HepG2 (cell line): ENCODE measurements at regions not wholly inside any gene's neighbourhood (a gene's known extent, or its start where the extent isn't known, plus 50 kb on each side); places are given as distances from the start of the nearest gene placed in this dataset.
A peak's percentile ranks its signal among the peaks of the same experiment; 100 is the strongest.

Experiments used
- ATAC-seq: fragments of 200-7000 bp; cut with Tn5 transposase; 3 replicates; pipeline ENCODE4 v1.9.1; 2020; ENCODE audit warnings: mild to moderate bottlenecking, moderate library complexity
- BruUV-seq: library from RNA; stranded (reverse); fragments of 400-500 nt; replicated peaks from 2 replicates; lab custom pipeline; 2021; lab: Mats Ljungman, UMichigan
- CTCF ChIA-PET: fragments of 300-600 bp; formaldehyde crosslinking; extraction: SDS; loops from one replicate; lab custom pipeline; 2021; ENCODE audit warnings: low total read pairs, inconsistent platforms, low intra/inter-chr PET ratio; lab: Yijun Ruan, JAX
- POLR2A ChIA-PET: fragments of 350-600 bp; sonication (Branson Sonifier 250); formaldehyde crosslinking; loops from one replicate; lab custom pipeline; 2020; ENCODE audit warnings: antibody characterized with exemption, inconsistent platforms; lab: Yijun Ruan, JAX
- DNase-seq: peaks from one replicate; pipeline ENCODE4 v3.0.0-alpha.2; 2015; ENCODE audit warnings: low spot score
- FAIRE-seq: peaks from 3 replicates; lab custom pipeline; 2011; peaks lifted over from hg19 to GRCh38; lab: Jason Lieb, UNC
- H2AFZ ChIP-seq: one replicate; pipeline ENCODE4 v1.6.1; 2011; ENCODE audit warnings: low read length, inconsistent platforms
- H3K27ac ChIP-seq: fragments of 300-600 bp; 3 replicates; pipeline ENCODE4 v1.8.0; 2011; ENCODE audit warnings: mixed run types, mild to moderate bottlenecking, mixed read lengths, low read length, inconsistent platforms; ENCODE audit not compliant: insufficient read depth; ENCODE audit errors: extremely low read length
- H3K27me3 ChIP-seq, 2 experiments: fragments of 200-600 bp in 1 of 2; 2 replicates in 1 of 2; 3 replicates in 1 of 2; pipeline versions ENCODE4 v1.6.0 to v1.8.0; 2011; ENCODE audit warnings: low read length in 2 of 2, mild to moderate bottlenecking in 2 of 2, moderate library complexity in 2 of 2, inconsistent platforms in 1 of 2; ENCODE audit not compliant: insufficient read depth in 2 of 2, control insufficient read depth in 1 of 2
- H3K36me3 ChIP-seq, 2 experiments: fragments of 200-600 bp in 1 of 2; replicated peaks in 1 of 2; 2 replicates in 1 of 2; 3 replicates in 1 of 2; pipeline versions ENCODE4 v1.5.1 to v1.8.0; 2011; ENCODE audit warnings: low read length in 2 of 2, inconsistent platforms in 1 of 2; ENCODE audit not compliant: insufficient read depth in 2 of 2, control insufficient read depth in 1 of 2
- H3K4me1 ChIP-seq: 2 replicates; pipeline ENCODE4 v1.5.1; 2012; ENCODE audit warnings: low read length, inconsistent platforms; ENCODE audit not compliant: insufficient read depth
- H3K4me2 ChIP-seq: 2 replicates; pipeline ENCODE4 v1.6.0; 2011; ENCODE audit warnings: low read depth, low read length, inconsistent platforms
- H3K4me3 ChIP-seq, 3 experiments: fragments of 200-600 bp in 1 of 3; sonication (generic), shearing (Covaris generic) in 1 of 3; replicated peaks in 1 of 3; 2 replicates each; pipeline ENCODE4 v1.5.1; 2011 to 2016; ENCODE audit warnings: low read length in 3 of 3, inconsistent platforms in 2 of 3, low read depth in 2 of 3, mild to moderate bottlenecking in 2 of 3, control low read depth in 1 of 3, mixed read lengths in 1 of 3; ENCODE audit not compliant: insufficient read depth in 1 of 3
- H3K79me2 ChIP-seq: one replicate; pipeline ENCODE4 v1.6.1; 2011; ENCODE audit warnings: low read length, inconsistent platforms; ENCODE audit not compliant: insufficient read depth
- H3K9ac ChIP-seq: 2 replicates; pipeline ENCODE4 v1.6.0; 2011; ENCODE audit warnings: mild to moderate bottlenecking, low read depth, low read length, inconsistent platforms; ENCODE audit not compliant: insufficient read depth
- H3K9me3 ChIP-seq: 2 replicates; pipeline ENCODE4 v1.5.1; 2012; ENCODE audit warnings: mild to moderate bottlenecking, low read length
- H4K20me1 ChIP-seq: 2 replicates; pipeline ENCODE4 v1.6.0; 2011; ENCODE audit warnings: inconsistent platforms, mild to moderate bottlenecking, low read length, moderate library complexity; ENCODE audit not compliant: insufficient read depth
- FIP1L1 ChIP-seq: fragments of 200-400 bp; formaldehyde crosslinking; IDR thresholded peaks from 2 replicates; pipeline ENCODE4 v1.6.1; 2018; ENCODE audit warnings: low read depth, mild to moderate bottlenecking, low read length, moderate library complexity, borderline replicate concordance; ENCODE audit not compliant: insufficient read depth
- NR2F1 ChIP-seq, 2 experiments: fragments of 450-650 bp in 1 of 2; formaldehyde crosslinking in 1 of 2; IDR thresholded peaks; 2 replicates each; pipeline versions ENCODE4 v1.5.0 to v1.6.1; 2016 to 2020; ENCODE audit warnings: mild to moderate bottlenecking in 1 of 2, missing compliant biosample characterization in 1 of 2, missing genetic modification reagents in 1 of 2, moderate library complexity in 1 of 2
- ONECUT2 ChIP-seq: sonication (generic); formaldehyde crosslinking; IDR thresholded peaks from 2 replicates; pipeline ENCODE4 v1.4.0; 2020; ENCODE audit warnings: missing genetic modification reagents
- TCF12 ChIP-seq, 2 experiments: fragments of 450-650 bp in 1 of 2; sonication (generic) in 1 of 2; formaldehyde crosslinking in 1 of 2; IDR thresholded peaks; 2 replicates each; pipeline versions ENCODE4 v1.6.1 to v1.8.0; 2017 to 2022; ENCODE audit warnings: antibody characterized with exemption in 1 of 2, mild to moderate bottlenecking in 1 of 2, missing genetic modification reagents in 1 of 2, moderate library complexity in 1 of 2
- ZNF251 ChIP-seq: sonication (generic); formaldehyde crosslinking; IDR thresholded peaks from 2 replicates; pipeline ENCODE4 v1.9.0; 2021; ENCODE audit warnings: mild to moderate bottlenecking, missing genetic modification reagents
- ZNF430 ChIP-seq: sonication (generic); formaldehyde crosslinking; IDR thresholded peaks from 2 replicates; pipeline ENCODE4 v1.9.0; 2021; ENCODE audit warnings: mild to moderate bottlenecking, missing genetic modification reagents
- ZNF883 ChIP-seq: sonication (generic); formaldehyde crosslinking; IDR thresholded peaks from 2 replicates; pipeline ENCODE4 v1.5.1; 2020; ENCODE audit warnings: mild to moderate bottlenecking, missing genetic modification reagents; ENCODE audit errors: not compliant biosample characterization
- WGBS: methylation state at CpG from one replicate; pipeline ENCODE4 v1.1.6; 2017; ENCODE audit warnings: low lambda C conversion rate; 5-methylcytosine and 5-hydroxymethylcytosine counted together
- in situ Hi-C: cut with HindIII; loops from 2 replicates; pipeline ENCODE4 v1.10.0; 2017; ENCODE audit warnings: low pct_unique_long_range_greater_than_20kb; ENCODE audit not compliant: extremely low pct_ligation_motif_present
- intact Hi-C: fragments of 100-400 bp; cut with micrococcal nuclease; formaldehyde crosslinking; loops from one replicate; pipeline ENCODE4 v1.10.0; 2022; ENCODE audit not compliant: unreplicated experiment

- Histone ChIP-seq H3K79me2 (no peaks in the 10 kb centered on the region), H4K20me1 (no peaks in the 10 kb centered on the region), H3K27ac (no peak overlapping the region), H3K9ac (no peak overlapping the region), H3K36me3 (no peaks in the 10 kb centered on the region), H3K4me2 (no peak overlapping the region), H3K27me3 (peaks cover 0 to 5% of the 10 kb centered on the region in 2 experiments; a peak in 2 of 5 replicates), H3K4me3 (no peak overlapping the region), H3K4me1 (no peaks in the 10 kb centered on the region), H2AFZ (no peak overlapping the region), H3K9me3 (no peaks in the 10 kb centered on the region)
- no peak for DNase-seq
- TF ChIP-seq ZNF251 (CRISPR knock-in tag) (no peak), NR2F1 (CRISPR knock-in tag; IDR thresholded peaks at IDR 0.05) (no peak), ONECUT2 (CRISPR knock-in tag) (no peak), FIP1L1 (no peak), ZNF883 (CRISPR knock-in tag) (no peak)
- FAIRE-seq: no peak
- ATAC-seq: no peak
- in situ Hi-C loops: no loop called here
- BruUV-seq: no TSS peak
- 3% methylated on average over 1 of the region's 1 CpG for WGBS
- POLR2A ChIA-PET: no interaction called here
- CTCF ChIA-PET: no interaction called here
- intact Hi-C loops: no loop called here
Observed at GRCh38 chr16:9238346-9238745, 146.9 kb downstream of the HAPSTR1 start.

- Histone ChIP-seq H3K4me2 (no peak overlapping the region), H3K27me3 (no peaks in the 10 kb centered on the region), H3K9ac (no peak overlapping the region), H4K20me1 (no peaks in the 10 kb centered on the region), H3K79me2 (no peaks in the 10 kb centered on the region), H3K36me3 (no peaks in the 10 kb centered on the region), H3K4me3 (no peak overlapping the region), H3K27ac (no peak overlapping the region), H3K4me1 (no peaks in the 10 kb centered on the region), H2AFZ (no peak overlapping the region), H3K9me3 (no peaks in the 10 kb centered on the region)
- POLR2A ChIA-PET: no interaction called here
- no TSS peak for BruUV-seq
- TF ChIP-seq TCF12 (IDR thresholded peaks at IDR 0.05) (no peak), TCF12 (CRISPR knock-in tag; IDR thresholded peaks at IDR 0.05) (no peak), ZNF430 (CRISPR knock-in tag) (0 out of 2 replicates have a peak, but pooled peaks have one; percentile 28)
- in situ Hi-C loops (no loop called here), intact Hi-C loops (no loop called here)
- peak; percentile 47; the same call in 2 of the 3 replicates for ATAC-seq
- FAIRE-seq: peak; percentile 23
- CTCF ChIA-PET: no interaction called here
- DNase-seq: no peak
Observed at GRCh38 chr16:9241177-9241576, 149.7 kb downstream of the HAPSTR1 start.
